ENCODE measurements at regions not wholly inside any gene's neighbourhood (a gene's known extent, or its start where the extent isn't known, plus 50 kb on each side); places are given as distances from the start of the nearest gene placed in this dataset.
"Not testable (repeated sequence)": the region's sequence is repeated elsewhere in the genome, so short reads cannot be mapped to it uniquely, and the experiment has no call there.

DNA sequence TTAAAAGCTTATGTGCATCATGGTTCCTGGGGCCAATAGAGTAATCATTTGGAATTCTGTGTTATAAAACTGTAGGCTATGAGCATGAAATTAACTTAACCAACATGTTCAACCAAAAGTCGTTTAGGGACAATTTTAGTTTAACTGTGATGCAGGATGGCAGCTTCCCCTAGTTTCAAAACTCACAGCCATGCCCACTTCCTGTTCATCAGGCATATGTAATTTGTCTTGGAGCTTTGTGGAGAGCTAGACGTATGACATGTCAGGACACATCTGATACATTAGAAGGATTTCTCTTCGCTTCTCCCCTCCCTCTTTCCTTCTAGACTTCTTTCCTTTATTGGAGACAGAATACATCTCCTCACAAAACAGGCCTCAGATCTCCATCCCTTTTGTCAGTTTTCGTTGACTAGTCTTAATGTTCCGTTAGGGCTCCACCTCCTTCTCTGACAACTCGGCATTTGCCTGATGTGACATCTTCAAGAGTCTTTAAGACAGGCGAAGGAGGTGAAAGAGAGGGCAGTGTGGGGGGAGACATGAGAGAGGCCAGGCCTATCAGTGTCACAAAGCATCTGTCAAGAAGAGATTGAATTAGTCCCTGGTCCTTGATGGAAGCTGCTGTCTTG lies 176.0 kb downstream of the MSX2 start:
- H3K4me3 Mint-ChIP-seq (ENCODE audit: unreplicated experiment) = no peak overlapping the region
- TF ChIP-seq, protein P1, sequence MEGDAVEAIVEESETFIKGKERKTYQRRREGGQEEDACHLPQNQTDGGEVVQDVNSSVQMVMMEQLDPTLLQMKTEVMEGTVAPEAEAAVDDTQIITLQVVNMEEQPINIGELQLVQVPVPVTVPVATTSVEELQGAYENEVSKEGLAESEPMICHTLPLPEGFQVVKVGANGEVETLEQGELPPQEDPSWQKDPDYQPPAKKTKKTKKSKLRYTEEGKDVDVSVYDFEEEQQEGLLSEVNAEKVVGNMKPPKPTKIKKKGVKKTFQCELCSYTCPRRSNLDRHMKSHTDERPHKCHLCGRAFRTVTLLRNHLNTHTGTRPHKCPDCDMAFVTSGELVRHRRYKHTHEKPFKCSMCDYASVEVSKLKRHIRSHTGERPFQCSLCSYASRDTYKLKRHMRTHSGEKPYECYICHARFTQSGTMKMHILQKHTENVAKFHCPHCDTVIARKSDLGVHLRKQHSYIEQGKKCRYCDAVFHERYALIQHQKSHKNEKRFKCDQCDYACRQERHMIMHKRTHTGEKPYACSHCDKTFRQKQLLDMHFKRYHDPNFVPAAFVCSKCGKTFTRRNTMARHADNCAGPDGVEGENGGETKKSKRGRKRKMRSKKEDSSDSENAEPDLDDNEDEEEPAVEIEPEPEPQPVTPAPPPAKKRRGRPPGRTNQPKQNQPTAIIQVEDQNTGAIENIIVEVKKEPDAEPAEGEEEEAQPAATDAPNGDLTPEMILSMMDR (IDR thresholded peaks at IDR 0.05) = no peak
- peaks cover 5% of the 10 kb centered on the region for H3K27me3 Mint-ChIP-seq (ENCODE audit: low read depth)
- no peaks in the 10 kb centered on the region for H3K36me3 Mint-ChIP-seq (ENCODE audit: low read depth)
- no peak for DNase-seq (ENCODE audit: low spot score)
- no peak overlapping the region for H3K27ac Mint-ChIP-seq (ENCODE audit: unreplicated experiment)
- no peaks in the 10 kb centered on the region for H3K4me1 Mint-ChIP-seq (ENCODE audit: low read depth)
- H3K9me3 Mint-ChIP-seq (ENCODE audit: low read depth) = peaks cover 4% of the 10 kb centered on the region

DNA sequence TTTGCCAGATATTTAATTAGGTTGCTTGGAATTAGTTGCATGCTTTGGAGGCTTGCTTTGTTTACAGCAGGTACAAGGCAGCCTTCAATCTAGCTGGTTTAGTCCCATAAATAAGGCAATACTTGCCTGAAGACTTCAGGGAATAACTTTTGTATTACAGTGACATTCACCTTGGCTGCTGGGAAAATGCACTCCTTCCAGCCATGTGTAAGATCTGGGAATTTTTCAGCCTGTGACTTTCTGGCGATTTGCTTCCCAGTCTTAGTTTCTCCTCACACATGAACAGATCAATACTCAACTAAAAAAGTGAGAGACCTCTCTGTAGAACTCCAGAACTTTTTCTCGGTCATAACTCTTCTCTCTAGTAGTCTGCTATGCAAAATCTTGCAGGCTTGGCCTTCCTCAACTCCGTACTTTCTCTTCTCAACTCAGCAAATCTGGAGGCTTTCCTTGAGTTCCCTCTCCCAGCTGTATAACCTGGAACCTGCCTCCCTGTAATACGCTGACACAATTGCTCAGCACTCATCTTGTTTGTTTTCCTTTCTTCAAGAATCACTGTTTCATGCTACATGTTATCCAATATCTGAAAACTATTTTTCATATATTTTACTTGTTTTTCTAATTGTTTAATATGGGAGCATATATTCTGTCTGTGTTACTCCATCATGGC lies 173.0 kb downstream of the MSX2 start:
- DNase-seq (ENCODE audit: low spot score) = no peak
- peaks cover 6% of the 10 kb centered on the region for H3K27me3 Mint-ChIP-seq (ENCODE audit: low read depth)
- no peaks in the 10 kb centered on the region for H3K4me1 Mint-ChIP-seq (ENCODE audit: low read depth)
- H3K36me3 Mint-ChIP-seq (ENCODE audit: low read depth) = peaks cover under 1% of the 10 kb centered on the region
- peaks cover 2% of the 10 kb centered on the region for H3K9me3 Mint-ChIP-seq (ENCODE audit: low read depth)
- TF ChIP-seq, protein P1 (IDR thresholded peaks at IDR 0.05) = no peak
- H3K27ac Mint-ChIP-seq (ENCODE audit: unreplicated experiment) = no peak overlapping the region
- no peak overlapping the region for H3K4me3 Mint-ChIP-seq (ENCODE audit: unreplicated experiment)

DNA sequence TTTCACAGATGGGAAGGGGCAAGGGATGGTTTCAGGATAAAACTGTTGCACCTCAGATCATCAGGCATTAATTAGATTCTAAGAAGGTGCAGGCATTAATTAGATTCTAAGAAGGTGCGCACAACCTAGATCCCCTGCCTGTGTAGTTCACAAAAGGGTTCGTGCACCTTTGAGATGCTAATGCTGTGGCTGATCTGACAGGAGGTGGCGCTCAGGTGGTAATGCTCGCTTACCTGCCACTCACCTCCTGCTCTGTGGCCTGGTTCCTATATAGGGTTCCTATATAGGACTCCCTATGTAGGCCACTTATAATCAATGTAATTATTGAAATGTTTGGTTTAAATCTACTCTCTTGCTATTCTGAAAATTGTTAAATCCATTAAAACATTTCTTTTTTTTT lies 171.0 kb downstream of the MSX2 start:
- no peak for DNase-seq (ENCODE audit: low spot score)
- Mint-ChIP-seq H3K36me3 (ENCODE audit: low read depth) (peaks cover 3% of the 10 kb centered on the region), H3K4me3 (ENCODE audit: unreplicated experiment) (no peak overlapping the region), H3K9me3 (ENCODE audit: low read depth) (peaks cover 2% of the 10 kb centered on the region), H3K4me1 (ENCODE audit: low read depth) (no peaks in the 10 kb centered on the region), H3K27me3 (ENCODE audit: low read depth) (peaks cover 8% of the 10 kb centered on the region), H3K27ac (ENCODE audit: unreplicated experiment) (no peak overlapping the region)
- TF ChIP-seq, protein P1 (IDR thresholded peaks at IDR 0.05) = no peak

DNA sequence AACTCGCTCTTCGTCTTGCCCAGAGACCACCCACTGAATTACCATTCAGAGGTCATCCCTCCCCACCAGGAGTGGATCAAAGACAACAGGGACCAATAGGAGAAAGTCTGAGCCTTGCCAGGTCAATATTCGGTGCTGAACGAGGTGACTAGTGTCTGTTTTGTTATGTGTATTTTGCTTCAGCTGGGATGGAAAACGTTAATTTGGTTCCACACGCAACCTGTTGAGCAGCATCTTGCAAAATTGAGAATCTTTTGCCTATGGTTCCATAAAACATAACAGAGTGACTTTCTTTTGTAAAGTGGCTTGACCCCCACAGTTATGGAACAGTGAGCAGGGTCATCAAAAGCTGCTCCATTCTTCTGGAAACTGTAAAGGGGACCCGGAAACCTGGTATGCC lies 168.4 kb downstream of the MSX2 start:
- H3K4me1 Mint-ChIP-seq (ENCODE audit: low read depth) = no peaks in the 10 kb centered on the region
- peaks cover 14% of the 10 kb centered on the region for H3K27me3 Mint-ChIP-seq (ENCODE audit: low read depth)
- DNase-seq (ENCODE audit: low spot score) = no peak
- H3K36me3 Mint-ChIP-seq (ENCODE audit: low read depth) = peaks cover 3% of the 10 kb centered on the region
- TF ChIP-seq, protein P1 (IDR thresholded peaks at IDR 0.05) = no peak
- H3K27ac Mint-ChIP-seq (ENCODE audit: unreplicated experiment) = no peak overlapping the region
- H3K4me3 Mint-ChIP-seq (ENCODE audit: unreplicated experiment) = no peak overlapping the region
- peaks cover 2% of the 10 kb centered on the region for H3K9me3 Mint-ChIP-seq (ENCODE audit: low read depth)

DNA sequence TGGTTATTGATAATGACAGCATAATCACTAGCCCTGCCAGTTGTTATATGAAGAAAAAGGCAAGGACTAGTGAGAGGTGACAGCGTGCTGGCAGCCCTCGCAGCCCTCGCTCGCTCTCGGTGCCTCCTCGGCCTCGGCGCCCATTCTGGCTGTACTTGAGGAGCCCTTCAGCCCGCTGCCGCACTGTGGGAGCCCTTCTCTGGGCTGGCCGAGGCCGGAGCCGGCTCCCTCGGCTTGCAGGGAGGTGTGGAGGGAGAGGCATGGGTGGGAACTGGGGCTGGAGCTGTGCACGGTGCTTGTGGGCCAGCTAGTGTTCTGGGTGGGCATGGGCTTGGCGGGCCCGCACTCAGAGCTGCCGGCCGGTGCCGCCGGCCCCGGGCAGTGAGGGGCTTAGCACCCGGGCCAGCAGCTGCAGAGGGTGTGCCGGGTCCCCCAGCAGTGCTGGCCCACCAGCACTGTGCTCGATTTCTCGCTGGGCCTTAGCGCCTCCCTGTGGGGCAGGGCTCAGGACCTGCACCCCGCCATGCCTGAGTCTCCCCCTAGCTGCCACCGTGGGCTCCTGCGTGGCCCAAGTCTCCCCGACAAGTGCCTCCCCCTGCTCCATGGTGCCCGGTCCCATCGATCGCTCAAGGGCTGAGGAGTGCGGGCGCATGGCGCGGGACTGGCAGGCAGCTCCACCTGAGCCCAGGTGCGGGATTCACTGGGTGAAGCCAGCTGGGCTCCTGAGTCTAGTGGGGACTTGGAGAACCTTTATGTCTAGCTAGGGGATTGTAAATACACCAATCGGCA lies 156.2 kb downstream of the MSX2 start:
- DNase-seq (ENCODE audit: low spot score); H3K4me3 Mint-ChIP-seq (ENCODE audit: unreplicated experiment); H3K4me1 Mint-ChIP-seq (ENCODE audit: low read depth); H3K36me3 Mint-ChIP-seq (ENCODE audit: low read depth); H3K27ac Mint-ChIP-seq (ENCODE audit: unreplicated experiment); H3K27me3 Mint-ChIP-seq (ENCODE audit: low read depth): not testable (repeated sequence)
- H3K9me3 Mint-ChIP-seq (ENCODE audit: low read depth) = peaks cover 13% of the 10 kb centered on the region
